SK-N-MC (cell line): ENCODE measurements at regions not wholly inside any gene's neighbourhood (a gene's known extent, or its start where the extent isn't known, plus 50 kb on each side); places are given as distances from the start of the nearest gene placed in this dataset.

Source experiments
- EZH2 ChIP-seq: fragments of 200-600 bp; sonication (generic); IDR thresholded peaks from one replicate; pipeline ENCODE4 v1.6.1; 2017; ENCODE audit warnings: antibody characterized with exemption
- FOXP2 ChIP-seq: optimal IDR thresholded peaks from 2 replicates; pipeline ENCODE3; 2011; ENCODE audit warnings: mild to moderate bottlenecking, moderate library complexity; ENCODE audit not compliant: insufficient read depth; ENCODE audit errors: extremely low read length, control extremely low read depth
- POLR2AphosphoS5 ChIP-seq: IDR thresholded peaks from 2 replicates; pipeline ENCODE4 v1.6.1; 2012; ENCODE audit warnings: mild to moderate bottlenecking, low read depth, low read length, borderline replicate concordance

DNA sequence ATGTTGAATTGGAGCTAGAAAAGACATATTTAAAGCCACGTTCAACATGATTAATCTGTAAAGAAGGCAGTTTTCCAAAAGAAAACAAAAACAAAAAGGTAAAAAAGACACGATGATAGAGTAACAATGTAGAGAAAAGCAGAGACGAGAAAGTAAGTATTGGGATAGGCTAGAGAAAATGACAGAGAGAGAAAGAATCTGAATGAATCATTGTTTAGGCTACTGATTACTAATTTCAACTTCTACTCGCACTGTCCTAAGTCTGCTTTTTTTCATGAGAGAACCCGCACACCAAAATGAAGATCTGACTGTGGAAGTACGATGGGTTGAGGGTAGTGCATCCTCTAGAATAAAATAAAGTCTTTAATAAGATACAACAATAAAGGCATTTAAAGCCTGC, 1599.2 kb upstream of the TMEFF2 start:
- TF ChIP-seq POLR2AphosphoS5 (no peak), EZH2 (no peak), FOXP2 (no peak)
